Posterior cingulate gyrus (tissue), 11 donors: ENCODE measurements at regions not wholly inside any gene's neighbourhood (a gene's known extent, or its start where the extent isn't known, plus 50 kb on each side); places are given as distances from the start of the nearest gene placed in this dataset.
"Not testable (repeated sequence)": the region's sequence is repeated elsewhere in the genome, so short reads cannot be mapped to it uniquely, and the experiment has no call there.

ENCODE experiments used
- DNase-seq, 10 donors: peaks; one replicate each; pipeline versions ENCODE4 v3.0.0 to v3.0.0-alpha.2; 2020 to 2021; ENCODE audit warnings: mixed read lengths in 3 of 10
- intact Hi-C: fragments of 100-400 bp; cut with DNase I; formaldehyde crosslinking; loops from one replicate; pipeline ENCODE4 v1.15.1; 2023

- intact Hi-C loops: no loop called here
Observed at GRCh38 chr10:109732254-109732965, 190.9 kb downstream of the XPNPEP1 start.

GRCh38 chr10:109729895-109730294 is 193.4 kb downstream of the XPNPEP1 start:
- DNase-seq, intact Hi-C loops: not testable (repeated sequence)

More at GRCh38 chr10:109732254-109732965, 190.9 kb downstream of the XPNPEP1 start:
- DNase-seq: no peak

GRCh38 chr10:109727436-109727835 is 195.9 kb downstream of the XPNPEP1 start:
- intact Hi-C loops: no loop called here
- no peak for DNase-seq

GRCh38 chr10:109726473-109726872 is 196.8 kb downstream of the XPNPEP1 start:
- intact Hi-C loops: no loop called here
- DNase-seq: no peak

GRCh38 chr10:109723305-109723704 is 200.0 kb downstream of the XPNPEP1 start:
- intact Hi-C loops: no loop called here
- no peak for DNase-seq

GRCh38 chr10:109721453-109722064 is 201.8 kb downstream of the XPNPEP1 start:
- DNase-seq: no peak
- intact Hi-C loops: no loop called here

GRCh38 chr10:109706026-109706560 is 217.2 kb downstream of the XPNPEP1 start:
- no peak for DNase-seq
- intact Hi-C loops: no loop called here

GRCh38 chr10:109701633-109702215 is 221.6 kb downstream of the XPNPEP1 start:
- no peak for DNase-seq
- intact Hi-C loops: no loop called here

- no peak for DNase-seq
- intact Hi-C loops: no loop called here
Observed at GRCh38 chr10:109698882-109699664, 224.2 kb downstream of the XPNPEP1 start.

GRCh38 chr10:109698086-109698485 is 225.2 kb downstream of the XPNPEP1 start:
- intact Hi-C loops: no loop called here
- DNase-seq: no peak

GRCh38 chr10:109696981-109697775 is 226.1 kb downstream of the XPNPEP1 start:
- no peak for DNase-seq
- intact Hi-C loops: no loop called here

- no peak for DNase-seq
- intact Hi-C loops: no loop called here
Observed at GRCh38 chr10:109696462-109696861, 226.8 kb downstream of the XPNPEP1 start.

GRCh38 chr10:109695988-109696387 is 227.3 kb downstream of the XPNPEP1 start:
- no peak for DNase-seq
- intact Hi-C loops: no loop called here

GRCh38 chr10:109689785-109690184 is 233.5 kb downstream of the XPNPEP1 start:
- intact Hi-C loops: no loop called here
- no peak for DNase-seq

GRCh38 chr10:109679478-109679877 is 243.8 kb downstream of the XPNPEP1 start:
- intact Hi-C loops: no loop called here
- no peak for DNase-seq

GRCh38 chr10:109678857-109679256 is 244.5 kb downstream of the XPNPEP1 start:
- DNase-seq: no peak
- intact Hi-C loops: no loop called here

- intact Hi-C loops: no loop called here
- no peak for DNase-seq
Observed at GRCh38 chr10:109676703-109677102, 246.6 kb downstream of the XPNPEP1 start.

- intact Hi-C loops: no loop called here
- DNase-seq: no peak
Observed at GRCh38 chr10:109668703-109669102, 254.6 kb downstream of the XPNPEP1 start.

- intact Hi-C loops: no loop called here
- no peak for DNase-seq
Observed at GRCh38 chr10:109668154-109668665, 255.1 kb downstream of the XPNPEP1 start.

- DNase-seq: no peak
- intact Hi-C loops: no loop called here
Observed at GRCh38 chr10:109665321-109665720, 258.0 kb downstream of the XPNPEP1 start.
